ENCODE measurements at regions not wholly inside any gene's neighbourhood (a gene's known extent, or its start where the extent isn't known, plus 50 kb on each side); places are given as distances from the start of the nearest gene placed in this dataset.

DNA sequence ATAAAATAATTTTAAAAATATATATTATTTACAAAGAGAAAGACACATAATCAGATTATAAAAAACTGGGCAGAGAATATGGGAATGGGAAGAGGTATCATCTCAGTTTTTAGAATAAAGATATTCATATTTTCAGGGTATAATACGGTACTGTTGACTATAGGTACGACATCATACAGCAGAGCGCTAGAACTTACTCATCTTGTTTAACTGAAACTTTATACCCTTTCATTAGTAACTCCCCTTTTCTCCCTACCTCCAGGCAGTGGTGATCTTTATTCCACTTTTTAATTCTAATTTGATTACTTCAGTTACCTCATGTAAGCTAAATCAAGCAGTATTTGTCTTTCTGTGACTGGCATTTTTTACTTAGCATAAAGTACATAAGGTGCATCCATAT lies 742.1 kb downstream of the MTRR start:
- intact Hi-C loops (cut with micrococcal nuclease) = no loop called here

GRCh38 chr5:8613078-8613685 lies 744.2 kb downstream of the MTRR start:
- intact Hi-C loops (cut with micrococcal nuclease) = no loop called here

DNA sequence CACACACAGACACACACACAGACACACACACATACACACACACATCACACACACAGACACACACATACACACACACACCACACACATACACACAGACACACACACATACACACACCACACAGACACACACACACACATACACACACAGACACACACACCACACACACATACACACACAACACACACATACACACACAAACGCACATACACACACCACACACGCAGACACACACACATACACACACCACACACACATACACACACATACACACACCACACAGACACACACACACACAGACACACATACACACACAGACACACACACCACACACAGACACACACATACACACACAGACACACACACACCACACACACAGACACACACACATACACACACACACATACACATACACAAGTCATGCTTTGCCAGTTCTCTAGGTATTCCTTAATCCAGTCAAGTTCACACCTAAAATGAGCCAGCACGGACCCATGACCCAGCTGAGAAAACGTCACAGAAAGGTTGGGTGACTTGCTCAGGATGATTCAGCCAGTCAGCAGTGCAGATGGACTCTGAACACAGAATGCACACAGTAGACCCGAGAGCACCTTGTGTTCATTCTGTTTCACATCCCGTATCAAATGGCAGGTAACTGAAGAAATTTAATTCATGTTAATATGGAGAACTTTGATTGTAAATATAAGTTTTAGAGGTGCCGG lies 746.4 kb downstream of the MTRR start:
- intact Hi-C loops (cut with micrococcal nuclease) = no loop called here

GRCh38 chr5:8628521-8628920 lies 759.6 kb downstream of the MTRR start:
- intact Hi-C loops (cut with micrococcal nuclease) = no loop called here

DNA sequence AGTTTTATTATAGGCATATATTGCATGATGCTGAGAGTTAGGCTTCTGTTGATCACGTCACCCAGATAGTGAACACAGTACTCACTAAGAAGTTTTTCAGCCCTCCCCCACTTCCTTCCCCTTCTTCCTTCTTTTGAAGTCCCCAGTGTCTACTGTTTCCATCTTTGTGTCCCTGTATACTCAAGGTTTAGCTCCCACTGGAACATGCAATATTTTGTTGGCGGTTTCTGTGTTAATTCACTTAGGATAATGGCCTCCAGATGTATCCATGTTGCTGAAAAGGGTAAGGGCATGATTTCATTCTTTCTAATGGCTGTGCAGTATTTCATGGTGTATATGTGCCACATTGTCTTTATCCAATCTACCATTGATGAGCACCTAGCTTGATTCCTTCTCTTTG lies 764.3 kb downstream of the MTRR start:
- intact Hi-C loops (cut with micrococcal nuclease) = no loop called here

DNA sequence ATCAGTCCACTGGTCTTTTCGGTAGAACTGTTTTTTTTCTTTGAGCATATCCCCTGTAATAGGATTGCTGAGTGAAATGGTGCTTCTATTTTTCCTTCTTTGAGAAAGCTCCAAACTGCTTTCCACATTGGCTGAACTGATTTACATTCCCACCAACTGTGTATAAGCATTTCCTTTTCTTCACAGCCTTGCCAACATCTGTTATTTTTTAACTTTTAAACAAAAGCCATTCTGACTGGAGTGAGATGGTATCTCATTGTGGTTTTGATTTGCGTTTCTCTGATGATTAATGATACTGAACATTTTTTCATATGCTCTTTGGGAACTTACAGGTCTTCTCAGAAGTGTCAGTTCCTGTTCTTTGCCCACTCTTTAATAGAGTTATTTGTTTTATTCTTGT lies 764.7 kb downstream of the MTRR start:
- intact Hi-C loops (cut with micrococcal nuclease) = no loop called here

- intact Hi-C loops (cut with micrococcal nuclease) = no loop called here
These were observed 765.3 kb downstream of the MTRR start for GRCh38 chr5:8634219-8634618.

DNA sequence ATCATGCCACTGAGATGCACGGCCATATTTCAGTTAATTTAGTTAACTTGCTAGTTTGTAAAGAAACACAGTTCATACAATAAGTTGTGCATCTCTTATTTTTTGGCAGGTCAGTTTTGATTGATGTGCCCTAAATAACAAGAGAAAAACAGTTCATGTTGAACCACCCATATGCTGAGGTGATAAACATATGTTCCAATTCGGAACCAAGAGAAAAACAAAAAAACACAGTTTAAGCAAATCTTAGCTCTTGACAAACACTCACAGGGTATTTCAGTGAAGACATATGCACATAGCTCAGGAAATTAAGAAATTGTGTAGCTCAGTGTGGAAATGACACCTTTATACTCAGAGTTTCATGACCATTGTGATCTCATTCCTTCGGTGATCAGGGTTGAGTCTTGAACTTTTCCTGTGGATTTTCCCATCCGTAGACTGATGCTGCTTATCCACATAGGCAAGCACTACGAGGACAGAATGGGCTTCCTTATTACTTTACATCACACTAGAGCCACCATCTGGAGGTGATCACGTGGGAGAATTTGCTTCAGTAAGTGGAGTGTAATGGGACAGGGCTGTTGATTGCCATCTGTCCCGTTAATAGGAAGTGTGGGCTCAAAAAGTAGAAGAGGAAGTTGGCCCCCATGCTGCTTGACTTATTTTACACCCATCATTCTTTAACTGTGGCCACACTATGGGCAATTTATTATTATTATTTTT lies 773.0 kb downstream of the MTRR start:
- intact Hi-C loops (cut with micrococcal nuclease) = no loop called here

DNA sequence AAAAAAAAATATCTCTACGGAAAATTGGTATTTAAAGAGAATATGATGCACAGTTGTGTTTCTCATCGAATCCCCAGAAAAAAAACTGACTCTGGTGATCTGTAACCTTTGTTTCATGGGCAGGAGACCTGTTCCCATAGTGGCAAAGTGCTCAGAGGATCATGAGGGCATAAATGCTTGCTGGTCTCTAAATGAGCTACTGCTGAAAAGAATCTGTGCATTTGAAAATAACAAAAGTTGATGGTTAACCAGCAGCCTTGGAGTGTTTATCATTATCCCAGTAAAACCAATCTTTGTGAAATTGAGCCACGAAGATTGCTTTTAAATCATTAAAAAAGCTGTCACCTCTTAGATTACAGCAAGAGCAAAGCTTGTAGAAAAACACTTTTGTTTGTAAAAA lies 775.4 kb downstream of the MTRR start:
- intact Hi-C loops (cut with micrococcal nuclease) = no loop called here

DNA sequence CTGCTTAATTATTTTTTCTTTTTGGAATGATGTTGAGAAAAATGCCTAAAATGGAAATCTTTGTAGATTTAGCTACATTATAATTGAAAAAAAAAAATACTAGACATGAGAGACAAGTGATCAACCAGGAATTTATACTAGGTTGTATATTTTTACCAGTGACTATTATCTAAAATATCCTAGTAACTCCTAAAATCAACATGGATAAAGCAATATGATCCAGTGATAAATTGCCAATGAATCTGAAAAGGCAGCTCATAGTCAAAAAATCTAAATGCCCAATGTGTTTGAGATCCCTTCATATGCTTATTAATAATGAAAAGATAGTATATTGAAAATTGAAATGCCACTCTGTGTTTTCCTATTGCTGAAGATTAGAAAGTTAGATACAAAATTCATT lies 778.2 kb downstream of the MTRR start:
- intact Hi-C loops (cut with micrococcal nuclease) = no loop called here

- intact Hi-C loops (cut with micrococcal nuclease) = no loop called here
These were observed 781.2 kb downstream of the MTRR start for GRCh38 chr5:8650186-8650585.

- intact Hi-C loops (cut with micrococcal nuclease) = no loop called here
These were observed 791.4 kb downstream of the MTRR start for GRCh38 chr5:8660133-8660893.

GRCh38 chr5:8663374-8663773 lies 794.4 kb downstream of the MTRR start:
- intact Hi-C loops (cut with micrococcal nuclease) = no loop called here

DNA sequence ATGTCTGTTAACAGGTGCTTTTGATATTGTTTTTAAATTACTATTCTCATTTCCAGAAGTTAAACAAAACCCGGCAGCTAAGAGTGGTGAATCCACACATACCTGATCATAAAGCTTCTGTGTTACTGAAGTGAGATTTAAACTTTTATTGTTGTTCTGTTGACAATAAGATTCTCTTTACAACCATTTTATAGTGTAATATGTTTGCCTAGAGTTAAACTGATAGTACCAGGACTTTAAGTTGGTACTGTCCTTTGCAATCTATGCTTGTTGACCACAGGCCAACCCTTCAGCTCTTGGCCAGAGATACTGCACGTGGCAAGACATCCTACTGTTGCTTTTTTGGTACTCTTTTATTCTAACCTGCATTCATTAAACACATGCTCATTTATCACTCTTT lies 806.2 kb downstream of the MTRR start:
- intact Hi-C loops (cut with micrococcal nuclease) = no loop called here

DNA sequence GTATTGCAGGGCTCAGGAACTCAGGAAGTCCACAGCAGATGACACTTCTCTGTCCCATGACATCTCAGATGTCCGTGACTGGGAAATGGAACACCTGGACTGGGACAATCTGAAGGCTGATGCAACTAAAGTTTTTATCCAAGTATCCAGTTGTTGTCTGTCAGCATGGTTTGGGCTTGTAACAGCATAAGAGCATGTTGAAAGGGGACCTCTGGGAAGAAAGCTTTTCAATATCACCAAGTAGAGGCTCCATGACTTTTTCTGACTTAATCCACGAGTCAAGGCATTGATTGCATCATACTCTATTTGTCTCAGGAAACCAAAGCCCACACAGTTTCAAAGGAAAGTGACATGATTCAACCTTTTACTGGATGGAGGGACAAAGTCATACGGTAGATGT lies 807.7 kb downstream of the MTRR start:
- intact Hi-C loops (cut with micrococcal nuclease) = no loop called here

GRCh38 chr5:8682381-8682780 lies 813.4 kb downstream of the MTRR start:
- intact Hi-C loops (cut with micrococcal nuclease) = no loop called here

GRCh38 chr5:8683496-8683895 lies 814.5 kb downstream of the MTRR start:
- intact Hi-C loops (cut with micrococcal nuclease) = no loop called here

DNA sequence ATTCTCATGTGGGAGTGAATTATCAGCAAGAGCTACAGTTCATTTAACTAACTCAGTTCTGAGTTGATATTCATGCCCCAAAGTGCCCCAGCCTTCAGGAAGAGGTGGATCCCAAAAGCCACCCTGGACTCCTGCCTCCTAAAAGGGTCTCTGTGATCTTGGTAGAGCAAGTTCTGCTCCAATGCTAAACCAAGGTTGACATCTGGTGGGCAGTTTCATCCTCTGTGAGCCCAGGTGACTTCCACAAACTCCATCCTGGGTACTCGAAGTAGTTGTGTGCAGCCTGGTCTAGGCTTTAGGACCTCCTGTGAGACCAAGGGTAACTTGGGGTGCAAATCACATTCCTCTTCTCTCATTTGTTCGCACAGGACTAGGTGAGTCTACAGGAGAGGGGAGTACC lies 816.8 kb downstream of the MTRR start:
- intact Hi-C loops (cut with micrococcal nuclease) = no loop called here

GRCh38 chr5:8686707-8687106 lies 817.8 kb downstream of the MTRR start:
- intact Hi-C loops (cut with micrococcal nuclease) = no loop called here

DNA sequence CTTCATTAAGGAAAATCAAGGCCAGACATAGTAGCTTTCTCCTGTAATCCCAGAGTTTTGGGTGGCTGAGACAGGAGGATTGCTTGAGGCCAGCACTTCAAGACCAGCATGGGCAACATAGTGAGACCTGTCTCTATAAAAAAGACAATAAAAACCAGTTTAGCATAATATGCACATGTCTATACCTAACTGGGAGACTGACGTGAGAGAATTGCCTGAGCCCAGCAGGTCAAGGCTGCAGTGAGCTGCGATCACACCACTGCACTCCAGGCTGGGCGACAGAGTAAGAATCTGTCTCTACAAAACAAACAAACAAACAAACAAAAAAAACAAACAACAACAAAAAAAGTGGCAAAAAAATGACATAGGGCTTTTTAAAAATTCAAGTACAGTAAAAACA lies 820.8 kb downstream of the MTRR start:
- intact Hi-C loops (cut with micrococcal nuclease) = no loop called here

- intact Hi-C loops (cut with micrococcal nuclease) = no loop called here
These were observed 822.3 kb downstream of the MTRR start for GRCh38 chr5:8691221-8691620.

- intact Hi-C loops (cut with micrococcal nuclease) = no loop called here
These were observed 824.4 kb downstream of the MTRR start for GRCh38 chr5:8693341-8693844.

Data from T-helper 1 cell treated with Interleukin-12 subunit alpha and Interleukin-12 subunit beta and Interleukin-4 antibody, amounts not matched to agents 30 ng/mL and 1 ng/mL, for 36 hours (primary cell).